Heart left ventricle (tissue), 13 donors: ENCODE measurements at regions not wholly inside any gene's neighbourhood (a gene's known extent, or its start where the extent isn't known, plus 50 kb on each side); places are given as distances from the start of the nearest gene placed in this dataset.

Source experiments
- CTCF ChIP-seq, 12 donors: fragments of 200-600 bp; sonication (generic) in 4 of 12; IDR thresholded peaks; one replicate each; pipeline versions ENCODE4 v1.5.0 to v1.8.0; 2018 to 2022; ENCODE audit warnings: antibody characterized with exemption in 12 of 12, mild to moderate bottlenecking in 5 of 12
- POLR2A ChIP-seq, 2 donors: fragments of 450-650 bp; IDR thresholded peaks; one replicate each; pipeline ENCODE4 v1.6.1; 2017; ENCODE audit warnings: antibody characterized with exemption in 2 of 2, mild to moderate bottlenecking in 2 of 2, moderate library complexity in 2 of 2
- donor health status: ischemic (EF 13 %, LVEDD 7.1; RV severe dilation, severe dysfunction).
- donor health status: DM: no; HTN: yes; CAD: no.
- donor health status: DM: no; HTN: no; CAD: no.
- donor health status: ischemic (EF 25% LVEDD 6.9; RV normal size, moderate dysfunction).
- donor health status: ischemic (EF 25% LVEDD 5.7; RV mildly dilated, moderate dysfunction).
- donor health status: ischemic (EF 35%, LVEDD 5.7; RV mildly dilated, moderate dysfunction).
- donor health status: nonischemic (EF 11% LVEDD 7.7; RV severe dilation, severe dysfunction).
- donor health status: DM: yes; HTN: yes; CAD: no.
- donor health status: PGD.
- donor health status: ischemic (EF 29% LVEDD 5.4; RV normal size, mild dysfunction).
- donor health status: nonischemic (EF 23%, LVEDD 6.1; RV moderate dilation, normal function).

GRCh38 chr2:780002-780401 lies 102.8 kb upstream of the TMEM18 start:
- TF ChIP-seq CTCF (IDR thresholded peaks at IDR 0.05) = no peak
- TF ChIP-seq POLR2A (IDR thresholded peaks at IDR 0.05) = no peak
